PFSK-1 (cell line): ENCODE measurements at regions not wholly inside any gene's neighbourhood (a gene's known extent, or its start where the extent isn't known, plus 50 kb on each side); places are given as distances from the start of the nearest gene placed in this dataset.

Source experiments
- FOXP2 ChIP-seq: optimal IDR thresholded peaks from 2 replicates; pipeline ENCODE3; 2011; ENCODE audit warnings: borderline replicate concordance, control low read depth, inconsistent platforms; ENCODE audit not compliant: insufficient read depth; ENCODE audit errors: extremely low read length, extremely low read depth
- POLR2AphosphoS5 ChIP-seq: IDR thresholded peaks from 2 replicates; pipeline ENCODE4 v1.6.1; 2012; ENCODE audit warnings: low read depth, mild to moderate bottlenecking, control low read depth, low read length, moderate library complexity
- SIN3A ChIP-seq: IDR thresholded peaks from 2 replicates; pipeline ENCODE4 v1.6.1; 2012; ENCODE audit warnings: mild to moderate bottlenecking, low read length, moderate library complexity, borderline replicate concordance; ENCODE audit not compliant: insufficient read depth
- TAF1 ChIP-seq: IDR thresholded peaks from 2 replicates; pipeline ENCODE4 v1.6.1; 2012; ENCODE audit warnings: low read length, control low read depth, borderline replicate concordance; ENCODE audit not compliant: insufficient read depth
- TF ChIP-seq, protein P1 (sequence below), 2 experiments: IDR thresholded peaks; 2 replicates each; pipeline versions ENCODE4 v1.6.1 to v1.8.0; 2011 to 2012; ENCODE audit warnings: low read depth in 2 of 2, low read length in 2 of 2, control low read depth in 1 of 2, inconsistent platforms in 1 of 2, mild to moderate bottlenecking in 1 of 2, moderate library complexity in 1 of 2; ENCODE audit not compliant: insufficient read depth in 1 of 2

GRCh38 chr22:48096851-48097665 lies 1334.6 kb downstream of the TBC1D22A start:
- TF ChIP-seq FOXP2 (no peak), TAF1 (no peak), SIN3A (no peak), POLR2AphosphoS5 (no peak)
- TF ChIP-seq, protein P1, sequence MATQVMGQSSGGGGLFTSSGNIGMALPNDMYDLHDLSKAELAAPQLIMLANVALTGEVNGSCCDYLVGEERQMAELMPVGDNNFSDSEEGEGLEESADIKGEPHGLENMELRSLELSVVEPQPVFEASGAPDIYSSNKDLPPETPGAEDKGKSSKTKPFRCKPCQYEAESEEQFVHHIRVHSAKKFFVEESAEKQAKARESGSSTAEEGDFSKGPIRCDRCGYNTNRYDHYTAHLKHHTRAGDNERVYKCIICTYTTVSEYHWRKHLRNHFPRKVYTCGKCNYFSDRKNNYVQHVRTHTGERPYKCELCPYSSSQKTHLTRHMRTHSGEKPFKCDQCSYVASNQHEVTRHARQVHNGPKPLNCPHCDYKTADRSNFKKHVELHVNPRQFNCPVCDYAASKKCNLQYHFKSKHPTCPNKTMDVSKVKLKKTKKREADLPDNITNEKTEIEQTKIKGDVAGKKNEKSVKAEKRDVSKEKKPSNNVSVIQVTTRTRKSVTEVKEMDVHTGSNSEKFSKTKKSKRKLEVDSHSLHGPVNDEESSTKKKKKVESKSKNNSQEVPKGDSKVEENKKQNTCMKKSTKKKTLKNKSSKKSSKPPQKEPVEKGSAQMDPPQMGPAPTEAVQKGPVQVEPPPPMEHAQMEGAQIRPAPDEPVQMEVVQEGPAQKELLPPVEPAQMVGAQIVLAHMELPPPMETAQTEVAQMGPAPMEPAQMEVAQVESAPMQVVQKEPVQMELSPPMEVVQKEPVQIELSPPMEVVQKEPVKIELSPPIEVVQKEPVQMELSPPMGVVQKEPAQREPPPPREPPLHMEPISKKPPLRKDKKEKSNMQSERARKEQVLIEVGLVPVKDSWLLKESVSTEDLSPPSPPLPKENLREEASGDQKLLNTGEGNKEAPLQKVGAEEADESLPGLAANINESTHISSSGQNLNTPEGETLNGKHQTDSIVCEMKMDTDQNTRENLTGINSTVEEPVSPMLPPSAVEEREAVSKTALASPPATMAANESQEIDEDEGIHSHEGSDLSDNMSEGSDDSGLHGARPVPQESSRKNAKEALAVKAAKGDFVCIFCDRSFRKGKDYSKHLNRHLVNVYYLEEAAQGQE (IDR thresholded peaks at IDR 0.05; ENCODE audit: insufficient read depth in 1 of 2, low read depth in 2 of 2, low read length in 2 of 2), result no peak

- TF ChIP-seq POLR2AphosphoS5 (no peak), SIN3A (no peak), TAF1 (no peak), FOXP2 (no peak)
- TF ChIP-seq, protein P1 (IDR thresholded peaks at IDR 0.05; ENCODE audit: insufficient read depth in 1 of 2, low read depth in 2 of 2, low read length in 2 of 2), result no peak
Measured at GRCh38 chr22:48096411-48096810, 1334.0 kb downstream of the TBC1D22A start.

DNA sequence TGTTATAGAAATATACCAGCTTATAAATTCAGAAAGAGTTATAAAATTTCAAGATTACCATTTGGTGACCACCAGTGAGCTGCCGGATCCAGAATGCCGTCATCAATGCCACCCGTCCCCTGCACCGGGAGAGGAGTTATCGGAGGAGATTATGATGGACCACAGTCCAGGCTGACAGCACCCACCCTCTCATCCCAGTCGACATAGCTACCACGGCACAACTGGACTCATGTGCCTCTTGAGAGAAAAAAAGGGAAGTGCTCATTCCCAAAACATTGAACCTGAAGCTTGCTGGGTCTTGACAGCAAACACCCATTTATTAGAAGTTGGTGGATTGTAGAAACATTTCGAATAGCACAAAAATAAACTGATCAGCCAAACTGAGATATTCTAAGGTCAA lies 1331.5 kb downstream of the TBC1D22A start:
- TF ChIP-seq FOXP2 (no peak), TAF1 (no peak), POLR2AphosphoS5 (no peak), SIN3A (no peak)
- TF ChIP-seq, protein P1 (IDR thresholded peaks at IDR 0.05; ENCODE audit: insufficient read depth in 1 of 2, low read depth in 2 of 2, low read length in 2 of 2), result no peak

DNA sequence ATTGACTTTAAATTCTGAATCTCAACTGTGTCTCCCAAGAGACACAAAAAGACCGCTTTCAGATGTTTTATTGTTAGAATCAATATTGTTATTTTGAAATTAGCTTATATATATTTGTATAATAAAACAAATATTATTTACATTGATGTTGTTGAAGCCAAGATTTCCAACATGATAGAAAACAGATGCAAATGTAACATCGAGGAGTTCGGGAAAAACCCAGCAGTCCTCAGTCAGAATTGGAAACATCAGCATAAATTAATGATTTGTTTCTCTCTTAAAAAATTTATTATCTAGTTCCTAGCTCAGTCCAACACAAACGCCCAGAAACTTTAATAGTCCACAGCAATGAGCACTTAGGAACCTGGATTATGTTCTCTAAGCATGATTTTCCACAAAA lies 1330.4 kb downstream of the TBC1D22A start:
- TF ChIP-seq SIN3A, result no peak

- TF ChIP-seq, protein P1 (IDR thresholded peaks at IDR 0.05; ENCODE audit: insufficient read depth in 1 of 2, low read depth in 2 of 2, low read length in 2 of 2), result no peak
- TF ChIP-seq POLR2AphosphoS5 (no peak), TAF1 (no peak), SIN3A (no peak), FOXP2 (no peak)
Measured at GRCh38 chr22:48091656-48092223, 1329.3 kb downstream of the TBC1D22A start.
